ENCODE measurements at regions not wholly inside any gene's neighbourhood (a gene's known extent, or its start where the extent isn't known, plus 50 kb on each side); places are given as distances from the start of the nearest gene placed in this dataset.
A peak's percentile ranks its signal among the peaks of the same experiment; 100 is the strongest.

- no peak for DNase-seq (ENCODE audit: low spot score)
- ATAC-seq = no peak
These were observed 286.1 kb downstream of the SEC14L1 start for GRCh38 chr17:77426676-77427386.

DNA sequence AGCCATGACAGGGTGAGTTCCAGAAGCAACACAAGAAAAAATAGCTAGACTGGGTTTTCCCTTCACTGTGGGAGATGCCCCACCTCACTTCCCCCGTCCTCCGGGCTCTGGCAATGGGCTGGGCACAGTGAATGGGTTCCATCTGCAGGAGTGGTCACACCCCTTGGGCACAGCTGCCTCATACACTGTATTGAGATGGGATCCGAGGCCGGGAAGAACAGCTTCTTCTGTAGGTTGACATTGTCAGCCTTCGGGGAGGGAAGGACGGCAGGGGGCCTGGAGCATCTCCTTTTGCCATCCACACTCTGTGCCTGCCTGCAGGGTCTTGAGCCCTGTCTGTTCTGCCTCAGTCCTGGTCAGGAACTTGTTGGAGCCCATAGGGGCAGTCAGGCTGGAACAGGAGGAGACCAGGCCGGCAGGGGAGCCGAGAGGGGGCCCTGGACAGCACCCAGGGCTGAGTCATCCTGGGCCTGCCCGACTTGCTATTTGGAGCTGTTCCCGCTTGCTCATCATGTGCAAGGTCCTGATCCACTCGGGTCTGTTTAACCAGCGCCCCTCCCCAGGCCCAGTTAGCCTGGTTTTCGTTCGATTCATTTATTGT lies 286.7 kb downstream of the SEC14L1 start:
- DNase-seq (ENCODE audit: low spot score) = no peak
- ATAC-seq = no peak

DNA sequence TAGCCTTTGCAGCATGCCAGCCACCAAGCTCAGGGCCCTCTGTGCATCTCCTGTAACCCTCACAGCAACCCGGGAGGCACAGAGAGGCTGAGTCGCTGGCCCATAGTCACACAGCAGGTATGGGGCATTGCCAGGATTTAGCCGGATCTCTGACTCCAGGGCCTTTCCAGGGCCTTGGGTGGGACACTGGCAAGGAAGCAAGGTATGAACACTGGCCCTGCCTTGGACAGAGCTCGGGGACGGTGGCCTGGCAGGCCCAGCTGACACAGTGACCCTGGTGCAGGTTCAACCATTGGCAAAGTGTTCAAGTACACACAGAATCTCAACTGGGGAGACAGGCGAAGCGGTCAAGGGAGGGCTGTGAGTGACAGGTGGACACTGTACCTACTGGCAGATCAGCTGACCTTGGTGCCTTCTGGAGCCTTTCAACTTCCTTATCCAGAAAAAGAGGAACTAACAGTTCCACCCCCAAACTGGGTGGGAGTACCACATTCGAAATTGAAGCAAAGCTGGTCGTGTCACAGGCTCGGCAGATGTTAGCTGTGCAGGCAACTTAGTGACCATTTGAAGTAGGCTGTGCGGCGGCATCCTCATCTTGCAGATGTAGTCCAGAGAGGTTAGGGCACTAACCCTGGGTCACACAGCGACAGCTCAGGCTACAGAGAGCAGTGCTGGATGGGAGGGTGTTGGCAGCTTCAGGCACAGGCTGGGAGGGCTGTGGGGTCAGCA lies 287.4 kb downstream of the SEC14L1 start:
- DNase-seq (ENCODE audit: low spot score) (no peak), ATAC-seq (peak; percentile 7)

DNA sequence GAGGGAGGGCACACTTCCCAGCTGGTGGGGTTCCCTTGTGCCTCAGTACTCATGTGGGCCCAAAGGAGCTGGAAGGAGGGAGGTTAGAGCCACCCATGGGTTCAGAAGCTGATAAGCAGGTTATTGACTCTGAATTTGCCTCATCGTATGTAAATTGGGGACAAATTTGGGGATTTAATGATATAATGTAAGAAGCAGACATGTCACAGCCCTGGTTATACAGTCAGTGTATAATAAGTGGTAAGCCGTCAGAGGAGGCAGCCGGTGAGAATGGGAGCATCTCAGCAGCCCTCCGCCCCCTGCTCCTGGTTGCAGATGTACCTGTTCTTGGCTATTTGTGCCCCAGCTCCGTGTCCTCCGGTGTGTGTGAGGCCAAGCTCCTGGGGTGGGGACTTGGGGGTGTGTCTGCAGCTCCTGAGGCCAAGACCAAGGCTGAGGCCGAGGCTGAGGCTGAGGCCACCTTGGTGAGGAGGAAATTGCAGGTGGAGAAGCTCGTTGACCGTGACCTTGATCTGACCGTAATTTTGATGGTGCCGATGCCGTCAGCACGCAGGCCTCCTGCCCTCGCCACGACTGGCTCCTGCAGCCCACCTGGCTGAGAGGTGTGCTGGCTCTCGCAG lies 288.1 kb downstream of the SEC14L1 start:
- DNase-seq (ENCODE audit: low spot score) = no peak
- ATAC-seq = no peak

DNA sequence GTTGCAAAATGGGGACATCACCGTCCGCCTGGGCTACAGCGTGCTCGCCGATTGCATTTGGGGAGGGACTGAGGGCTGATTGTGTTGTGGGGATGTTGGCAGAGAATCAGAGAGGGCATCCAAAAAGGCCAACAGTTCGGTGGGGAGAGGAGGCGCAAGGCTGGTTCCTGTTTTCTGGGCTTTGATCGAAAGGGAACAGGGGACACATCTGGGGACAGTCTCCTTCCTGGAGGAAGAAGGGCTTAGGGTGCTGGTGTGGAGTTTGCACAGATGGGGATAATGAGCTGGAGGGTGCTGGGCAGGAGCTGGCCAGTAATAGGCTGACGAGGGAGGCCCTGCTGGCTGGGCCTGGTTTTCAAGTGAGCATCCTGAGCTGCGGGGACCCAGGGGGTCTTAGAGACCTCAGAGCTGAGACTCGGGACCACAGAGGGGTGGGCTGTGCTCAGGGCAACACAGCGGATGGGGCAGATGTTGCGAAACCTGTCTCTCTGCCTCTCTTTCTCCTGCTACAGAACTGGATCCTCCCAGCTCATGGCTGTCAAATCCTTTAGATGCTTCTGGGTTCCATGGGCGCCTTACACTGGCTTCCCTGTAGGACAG lies 288.7 kb downstream of the SEC14L1 start:
- ATAC-seq (peak; percentile 43), DNase-seq (ENCODE audit: low spot score) (peak; percentile 70)

GRCh38 chr17:77429969-77430752 lies 289.4 kb downstream of the SEC14L1 start:
- peak; percentile 79 for ATAC-seq
- DNase-seq (ENCODE audit: low spot score) = peak; percentile 88

GRCh38 chr17:77432034-77432661 lies 291.4 kb downstream of the SEC14L1 start:
- DNase-seq (ENCODE audit: low spot score) (no peak), ATAC-seq (no peak)

- DNase-seq (ENCODE audit: low spot score) = no peak
- no peak for ATAC-seq
These were observed 292.0 kb downstream of the SEC14L1 start for GRCh38 chr17:77432742-77433141.

DNA sequence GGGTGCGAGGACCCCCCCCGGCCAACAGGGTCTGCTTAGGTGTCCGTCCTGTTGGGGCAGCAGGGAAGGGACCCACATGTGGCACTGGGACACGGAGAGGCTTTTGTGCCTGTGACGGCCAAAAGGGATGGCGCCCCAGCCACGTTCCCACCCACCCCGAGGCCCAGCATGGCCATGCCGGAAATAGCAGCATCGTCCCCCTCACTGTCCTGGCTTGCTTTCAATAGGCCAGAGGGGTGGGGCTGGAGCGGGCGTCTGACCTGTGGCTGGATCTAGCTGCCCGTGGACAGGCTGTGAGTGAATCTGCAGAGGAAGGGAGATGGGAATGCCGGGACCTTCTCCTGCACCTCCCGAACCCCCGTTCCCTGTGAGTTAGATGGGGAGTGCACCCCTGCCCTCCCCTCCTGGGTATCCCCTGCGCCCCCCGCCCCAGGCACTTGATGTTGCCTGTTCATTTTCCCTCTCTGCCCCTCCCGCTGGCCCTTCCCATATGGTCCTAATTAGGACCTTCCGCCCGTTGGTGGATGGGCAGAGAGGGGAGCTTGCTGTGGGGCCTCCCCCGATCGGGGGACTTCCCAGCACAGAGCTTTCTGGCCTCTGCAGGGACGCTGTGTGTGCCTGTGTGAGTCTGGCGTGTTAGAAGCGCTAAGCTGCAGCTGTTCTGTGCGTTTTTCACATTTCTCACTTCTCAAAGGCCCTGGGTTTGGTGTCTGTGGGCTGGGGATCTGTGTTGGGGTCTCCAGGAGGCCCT lies 292.8 kb downstream of the SEC14L1 start:
- no peak for DNase-seq (ENCODE audit: low spot score)
- no peak for ATAC-seq

DNA sequence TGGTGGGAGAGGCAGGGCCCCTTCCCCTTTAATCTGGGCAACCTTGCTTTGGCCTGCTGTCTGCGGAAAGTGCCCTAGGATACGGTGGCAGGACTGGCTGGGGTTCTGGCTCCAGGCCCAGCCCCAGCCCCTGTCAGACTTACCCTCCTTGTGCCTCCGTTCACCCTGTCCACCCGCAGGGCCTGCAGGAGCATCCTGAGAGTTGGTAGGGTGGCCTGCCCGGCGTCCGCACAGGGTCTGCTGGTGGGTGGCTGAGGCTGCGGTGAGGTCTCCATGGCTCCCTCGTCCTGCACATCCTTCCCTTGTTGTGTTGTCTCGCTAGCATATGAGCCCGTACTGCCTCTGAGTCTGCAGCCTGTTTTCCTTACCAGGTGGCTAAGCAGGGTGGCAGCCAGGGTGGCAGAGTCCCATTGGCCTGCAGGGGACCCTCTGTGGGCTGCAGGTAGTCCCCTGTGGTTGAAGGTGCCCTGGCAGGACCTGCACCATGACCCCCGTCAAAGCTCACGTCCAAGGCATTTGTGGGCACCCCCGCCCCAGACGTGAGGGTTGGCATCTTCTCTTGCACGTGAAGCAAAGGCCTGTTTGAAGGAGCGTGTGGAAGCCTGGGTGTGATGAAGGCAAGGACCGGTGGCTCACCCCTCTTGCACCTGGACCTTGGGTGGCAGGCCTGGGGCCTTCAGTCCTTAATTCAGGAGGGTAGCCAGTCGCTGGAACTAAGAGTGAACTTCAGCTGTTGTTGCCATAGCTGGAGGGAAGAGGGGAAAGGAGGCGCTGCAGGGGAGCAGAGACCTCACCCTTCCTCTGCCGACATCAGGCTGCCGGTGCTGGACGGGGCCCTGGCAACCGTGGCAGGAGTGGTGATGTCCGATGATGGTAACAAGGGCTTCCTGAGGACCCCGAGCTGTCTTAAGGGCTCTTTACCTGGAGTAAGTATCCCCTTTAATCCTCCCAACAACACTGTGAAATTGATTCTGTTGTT lies 293.7 kb downstream of the SEC14L1 start:
- DNase-seq (ENCODE audit: low spot score) (no peak), ATAC-seq (no peak)

- no peak for ATAC-seq
- DNase-seq (ENCODE audit: low spot score) = no peak
These were observed 294.7 kb downstream of the SEC14L1 start for GRCh38 chr17:77435272-77436057.

DNA sequence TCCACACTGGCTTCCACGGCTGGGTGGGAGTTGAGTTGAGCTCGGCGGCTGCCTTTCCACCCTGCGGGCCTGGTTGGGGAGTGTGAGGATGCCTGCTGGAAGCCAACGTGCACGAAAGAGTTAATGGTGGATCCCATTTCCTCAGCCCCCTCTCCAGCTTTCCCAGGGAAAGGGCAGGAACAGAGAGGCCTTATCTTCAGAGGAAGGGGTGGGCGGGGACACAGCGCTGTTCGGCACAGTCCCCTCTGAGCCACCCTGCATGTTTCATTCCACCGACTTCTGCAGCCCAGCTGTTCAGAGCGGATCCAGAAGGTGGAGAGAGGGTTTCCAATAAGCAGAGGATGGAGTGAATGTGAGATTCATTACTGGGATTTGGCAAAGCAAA lies 295.3 kb downstream of the SEC14L1 start:
- peak; percentile 49 for ATAC-seq
- DNase-seq (ENCODE audit: low spot score) = no peak

- DNase-seq (ENCODE audit: low spot score) (no peak), ATAC-seq (no peak)
These were observed 295.7 kb downstream of the SEC14L1 start for GRCh38 chr17:77436481-77436880.

GRCh38 chr17:77437017-77437416 lies 296.2 kb downstream of the SEC14L1 start:
- ATAC-seq = peak; percentile 9

GRCh38 chr17:77437747-77438146 lies 297.0 kb downstream of the SEC14L1 start:
- DNase-seq (ENCODE audit: low spot score) (no peak), ATAC-seq (no peak)

More at GRCh38 chr17:77437017-77437416, 296.2 kb downstream of the SEC14L1 start:
- no peak for DNase-seq (ENCODE audit: low spot score)

GRCh38 chr17:77438241-77439188 lies 297.7 kb downstream of the SEC14L1 start:
- DNase-seq (ENCODE audit: low spot score) (no peak), ATAC-seq (no peak)
